IMR-90 (cell line): ENCODE measurements at regions not wholly inside any gene's neighbourhood (a gene's known extent, or its start where the extent isn't known, plus 50 kb on each side); places are given as distances from the start of the nearest gene placed in this dataset.
"Not testable (repeated sequence)": the region's sequence is repeated elsewhere in the genome, so short reads cannot be mapped to it uniquely, and the experiment has no call there.

ENCODE experiments used
- ATAC-seq: fragments of 200-7000 bp; cut with Tn5 transposase; 2 replicates; pipeline ENCODE4 v1.9.1; 2020; ENCODE audit warnings: low read depth, mild to moderate bottlenecking, moderate library complexity
- BruUV-seq: library from RNA; stranded (reverse); fragments of 400-500 nt; replicated peaks from 2 replicates; lab custom pipeline; 2021; lab: Mats Ljungman, UMichigan
- CTCF ChIA-PET: fragments of 300-600 bp; formaldehyde crosslinking; extraction: SDS; loops from one replicate; lab custom pipeline; 2021; ENCODE audit warnings: antibody characterized with exemption; lab: Yijun Ruan, JAX
- POLR2A ChIA-PET: fragments of 300-600 bp; sonication (Branson Sonifier 250); formaldehyde crosslinking; loops from one replicate; lab custom pipeline; 2022; ENCODE audit warnings: antibody characterized with exemption; ENCODE audit not compliant: unreplicated experiment; lab: Charles Lee
- DNase-seq: peaks from one replicate; pipeline ENCODE4 v3.0.0; 2013
- H2AFZ ChIP-seq: replicated peaks from 2 replicates; pipeline ENCODE3; 2013; ENCODE audit warnings: low read length, mild to moderate bottlenecking; ENCODE audit not compliant: poor library complexity
- H2AK5ac ChIP-seq: 2 replicates; pipeline ENCODE4 v1.6.1; 2013; ENCODE audit warnings: low read depth, low read length, inconsistent platforms
- H2AK9ac ChIP-seq: replicated peaks from 2 replicates; pipeline ENCODE3; 2013; ENCODE audit warnings: mild to moderate bottlenecking, low read depth, low read length, moderate library complexity; ENCODE audit not compliant: poor library complexity
- H2BK120ac ChIP-seq: 2 replicates; pipeline ENCODE4 v1.6.1; 2013; ENCODE audit warnings: low read depth, low read length, inconsistent platforms
- H2BK15ac ChIP-seq: 3 replicates; pipeline ENCODE4 v1.6.1; 2013; ENCODE audit warnings: low read depth, low read length, inconsistent platforms
- H2BK20ac ChIP-seq: 2 replicates; pipeline ENCODE4 v1.6.1; 2013; ENCODE audit warnings: low read depth, mild to moderate bottlenecking, inconsistent platforms, low read length, moderate library complexity
- H2BK5ac ChIP-seq: 2 replicates; pipeline ENCODE4 v1.6.1; 2013; ENCODE audit warnings: mild to moderate bottlenecking, low read depth, low read length, inconsistent platforms; ENCODE audit not compliant: poor library complexity, severe bottlenecking
- H3K14ac ChIP-seq: replicated peaks from 2 replicates; pipeline ENCODE4 v1.6.1; 2013; ENCODE audit warnings: low read depth, low read length, inconsistent platforms
- H3K18ac ChIP-seq: 2 replicates; pipeline ENCODE4 v1.6.1; 2013; ENCODE audit warnings: low read depth, low read length, control low read depth
- H3K23ac ChIP-seq: 2 replicates; pipeline ENCODE4 v1.6.1; 2013; ENCODE audit warnings: low read depth, low read length, inconsistent platforms
- H3K27ac ChIP-seq: 2 replicates; pipeline ENCODE4 v1.5.1; 2013; ENCODE audit warnings: mild to moderate bottlenecking, control low read depth, low read length; ENCODE audit not compliant: insufficient read depth
- H3K27me3 ChIP-seq: 2 replicates; pipeline ENCODE4 v1.6.1; 2013; ENCODE audit warnings: low read length; ENCODE audit not compliant: control insufficient read depth, insufficient read depth
- H3K36me3 ChIP-seq: 2 replicates; pipeline ENCODE4 v1.6.1; 2013; ENCODE audit warnings: low read length, mixed read lengths; ENCODE audit not compliant: control insufficient read depth, insufficient read depth
- H3K4ac ChIP-seq: 2 replicates; pipeline ENCODE4 v1.6.1; 2013; ENCODE audit warnings: low read depth, low read length, inconsistent platforms
- H3K4me1 ChIP-seq: 2 replicates; pipeline ENCODE4 v1.6.1; 2013; ENCODE audit warnings: low read length, mixed read lengths; ENCODE audit not compliant: control insufficient read depth, insufficient read depth
- H3K4me2 ChIP-seq: 2 replicates; pipeline ENCODE4 v1.6.1; 2013; ENCODE audit warnings: low read depth, mild to moderate bottlenecking, control low read depth, low read length, moderate library complexity
- H3K4me3 ChIP-seq: 2 replicates; pipeline ENCODE4 v1.5.1; 2013; ENCODE audit warnings: low read depth, mild to moderate bottlenecking, control low read depth, low read length, moderate library complexity; ENCODE audit not compliant: insufficient read depth
- H3K56ac ChIP-seq: 2 replicates; pipeline ENCODE4 v1.6.1; 2013; ENCODE audit warnings: low read length, inconsistent platforms; ENCODE audit not compliant: insufficient read depth; ENCODE audit errors: extremely low read depth
- H3K79me1 ChIP-seq, 2 experiments: 2 replicates each; pipeline ENCODE4 v1.6.1; 2013; ENCODE audit warnings: low read length in 2 of 2, inconsistent platforms in 1 of 2, low read depth in 1 of 2
- H3K9ac ChIP-seq: 2 replicates; pipeline ENCODE4 v1.6.1; 2013; ENCODE audit warnings: low read depth, low read length, control low read depth
- H3K9me1 ChIP-seq: 2 replicates; pipeline ENCODE4 v1.6.1; 2013; ENCODE audit warnings: low read length, inconsistent platforms; ENCODE audit not compliant: insufficient read depth
- H3K9me3 ChIP-seq: 2 replicates; pipeline ENCODE4 v1.6.1; 2013; ENCODE audit warnings: low read length; ENCODE audit not compliant: control insufficient read depth, insufficient read depth
- H4K20me1 ChIP-seq: 2 replicates; pipeline ENCODE4 v1.6.1; 2013; ENCODE audit warnings: low read length, inconsistent platforms; ENCODE audit not compliant: insufficient read depth
- H4K5ac ChIP-seq: 2 replicates; pipeline ENCODE4 v1.6.1; 2013; ENCODE audit warnings: mild to moderate bottlenecking, low read depth, low read length, control low read depth
- H4K8ac ChIP-seq, 2 experiments: 2 replicates each; pipeline ENCODE4 v1.6.1; 2013; ENCODE audit warnings: low read depth in 2 of 2, low read length in 2 of 2, control low read depth in 1 of 2, inconsistent platforms in 1 of 2
- H4K91ac ChIP-seq: 2 replicates; pipeline ENCODE4 v1.6.1; 2013; ENCODE audit warnings: low read depth, low read length, inconsistent platforms; ENCODE audit not compliant: insufficient read depth
- CHD1 ChIP-seq: IDR thresholded peaks from 2 replicates; pipeline ENCODE4 v1.6.1; 2012; ENCODE audit warnings: low read depth, low read length, improper control_type of control experiment
- FOS ChIP-seq: fragments of 150-350 bp; IDR thresholded peaks from 2 replicates; pipeline ENCODE4 v1.6.1; 2016; ENCODE audit warnings: low read depth, low read length
- MAFK ChIP-seq: IDR thresholded peaks from 2 replicates; pipeline ENCODE4 v1.6.1; 2012; ENCODE audit warnings: low read depth, low read length, improper control_type of control experiment
- MXI1 ChIP-seq: IDR thresholded peaks from 2 replicates; pipeline ENCODE4 v1.6.1; 2012; ENCODE audit warnings: low read depth, mild to moderate bottlenecking, low read length, moderate library complexity, borderline replicate concordance
- NFE2L2 ChIP-seq: fragments of 150-350 bp; IDR thresholded peaks from 2 replicates; pipeline ENCODE4 v1.6.1; 2016; ENCODE audit warnings: low read depth, mild to moderate bottlenecking, low read length
- POLR2A ChIP-seq: IDR thresholded peaks from 2 replicates; pipeline ENCODE4 v1.6.1; 2012; ENCODE audit warnings: mild to moderate bottlenecking, low read depth, low read length
- RAD21 ChIP-seq: IDR thresholded peaks from 2 replicates; pipeline ENCODE4 v1.6.1; 2012; ENCODE audit warnings: low read length, improper control_type of control experiment
- RFX5 ChIP-seq: IDR thresholded peaks from 2 replicates; pipeline ENCODE4 v1.8.0; 2012; ENCODE audit warnings: low read depth, mild to moderate bottlenecking, low read length, moderate library complexity
- WGBS, 2 experiments: methylation state at CpG; one replicate each; pipeline versions ENCODE4 v1.1.5 to v1.1.7; 2013; ENCODE audit warnings: missing lambda C conversion rate in 2 of 2; ENCODE audit not compliant: insufficient read length in 1 of 2; ENCODE audit errors: extremely low coverage in 2 of 2; 5-methylcytosine and 5-hydroxymethylcytosine counted together
- dilution Hi-C: fragments of 300-500 bp; cut with HindIII; formaldehyde crosslinking; loops from one replicate; pipeline ENCODE4 v1.14.3; 2018; ENCODE audit warnings: low sequenced_read_pairs; ENCODE audit not compliant: unreplicated experiment
- in situ Hi-C: fragments of 300-500 bp; cut with MboI; formaldehyde crosslinking; loops from 3 replicates; pipeline ENCODE4 v1.14.3; 2019; ENCODE audit warnings: low sequenced_read_pairs, inconsistent platforms, mixed read lengths
- intact Hi-C: fragments of 100-400 bp; cut with micrococcal nuclease; formaldehyde crosslinking; loops from 2 replicates; pipeline ENCODE4 v1.10.0; 2022

- TF ChIP-seq NFE2L2, result no peak
These were observed 127.1 kb upstream of the GLRA1 start (continued) for GRCh38 chr5:152051499-152052454.

DNA sequence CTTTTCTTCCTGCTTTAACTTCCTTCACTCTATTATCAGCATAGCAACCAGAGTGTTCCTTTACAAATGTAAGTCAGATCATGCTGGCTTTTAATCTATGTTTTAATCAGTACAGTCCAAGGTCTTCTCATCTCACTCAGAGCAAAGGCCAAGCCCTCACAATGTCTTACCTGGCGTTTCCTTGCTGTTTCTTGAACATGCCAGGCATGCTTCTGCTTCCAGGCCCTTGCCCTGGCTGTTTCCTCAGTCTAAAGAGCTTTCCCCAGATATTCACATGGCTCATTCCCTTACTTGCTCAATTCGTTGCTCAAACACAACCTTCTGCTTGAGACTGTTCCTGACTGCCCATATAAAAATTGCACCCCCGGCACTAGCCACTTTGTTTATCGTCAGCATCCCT is 121.7 kb upstream of the GLRA1 start:
- Histone ChIP-seq H3K14ac (no peak overlapping the region), H2AK9ac (no peak overlapping the region), H3K27me3 (no peaks in the 10 kb centered on the region), H2AFZ (no peak overlapping the region), H3K27ac (no peak overlapping the region), H3K4me3 (no peak overlapping the region), H2BK5ac (no peak overlapping the region), H3K4me2 (no peak overlapping the region), H3K79me1 (no peaks in the 10 kb centered on the region), H4K5ac (no peak overlapping the region), H4K8ac (no peak overlapping the region), H4K20me1 (no peaks in the 10 kb centered on the region), H3K9me1 (no peaks in the 10 kb centered on the region), H3K4ac (no peak overlapping the region), H3K9ac (no peak overlapping the region), H3K56ac (no peak overlapping the region), H2BK20ac (no peak overlapping the region), H3K9me3 (no peaks in the 10 kb centered on the region), H4K91ac (no peak overlapping the region), H3K23ac (no peak overlapping the region), H2AK5ac (no peak overlapping the region), H2BK15ac (no peak overlapping the region), H3K4me1 (no peaks in the 10 kb centered on the region), H2BK120ac (no peak overlapping the region), H3K36me3 (no peaks in the 10 kb centered on the region), H3K18ac (no peak overlapping the region)
- CTCF ChIA-PET, result no interaction called here
- DNase-seq (no peak), ATAC-seq (no peak)
- POLR2A ChIA-PET, result no interaction called here
- in situ Hi-C loops (no loop called here), intact Hi-C loops (no loop called here), dilution Hi-C loops (no loop called here)
- TF ChIP-seq RFX5, result no peak
- no peak for TF ChIP-seq CHD1
- TF ChIP-seq MXI1, result no peak
- TF ChIP-seq RAD21, result no peak
- TF ChIP-seq POLR2A, result no peak
- TF ChIP-seq MAFK, result no peak
- no peak for TF ChIP-seq FOS
- BruUV-seq, result no TSS peak
- 7% methylated on average over 3 of the region's 4 CpGs; no CpG with 5 or more reads in 1 of the 2 experiments for WGBS, 2 experiments

- H2BK20ac ChIP-seq, H3K9me1 ChIP-seq, POLR2A ChIA-PET, H3K9ac ChIP-seq, H2AFZ ChIP-seq, H3K27ac ChIP-seq, H3K36me3 ChIP-seq, BruUV-seq, H3K27me3 ChIP-seq, H3K9me3 ChIP-seq, H2BK5ac ChIP-seq, DNase-seq, H3K23ac ChIP-seq, H3K4me2 ChIP-seq, H4K91ac ChIP-seq, CTCF ChIA-PET, H3K18ac ChIP-seq, in situ Hi-C loops, H3K56ac ChIP-seq, H4K20me1 ChIP-seq, H2BK15ac ChIP-seq, H3K79me1 ChIP-seq, dilution Hi-C loops, H4K5ac ChIP-seq, H2AK9ac ChIP-seq, intact Hi-C loops, H3K4me1 ChIP-seq, H2AK5ac ChIP-seq, H3K4me3 ChIP-seq, H3K14ac ChIP-seq, H3K4ac ChIP-seq, H2BK120ac ChIP-seq, ATAC-seq, H4K8ac ChIP-seq: not testable (repeated sequence)
- WGBS, 2 experiments, result no CpG with 5 or more reads among the region's 2 CpGs
These were observed 114.2 kb upstream of the GLRA1 start for GRCh38 chr5:152038856-152039255.
